Type B pancreatic cell (in vitro differentiated cells): ENCODE measurements at regions not wholly inside any gene's neighbourhood (a gene's known extent, or its start where the extent isn't known, plus 50 kb on each side); places are given as distances from the start of the nearest gene placed in this dataset.

Experiments
- DNase-seq: peaks from one replicate; pipeline ENCODE4 v3.0.0; 2021; ENCODE audit warnings: mixed read lengths; ENCODE audit not compliant: unreplicated experiment; ENCODE audit errors: extremely low spot score
- H3K27ac Mint-ChIP-seq: 2 replicates; pipeline ENCODE4 v1.8.0; 2021; ENCODE audit warnings: mild to moderate bottlenecking, mixed read lengths
- H3K27me3 Mint-ChIP-seq: 2 replicates; pipeline ENCODE4 v1.8.0; 2021; ENCODE audit warnings: mixed read lengths
- H3K36me3 Mint-ChIP-seq: 2 replicates; pipeline ENCODE4 v1.8.0; 2021; ENCODE audit warnings: mixed read lengths
- H3K4me1 Mint-ChIP-seq: one replicate; pipeline ENCODE4 v1.8.0; 2021; ENCODE audit warnings: mixed read lengths; ENCODE audit not compliant: unreplicated experiment
- H3K4me3 Mint-ChIP-seq: 2 replicates; pipeline ENCODE4 v1.8.0; 2021; ENCODE audit warnings: mild to moderate bottlenecking, mixed read lengths
- H3K9me3 Mint-ChIP-seq: 2 replicates; pipeline ENCODE4 v1.8.0; 2021; ENCODE audit warnings: mixed read lengths
- TF ChIP-seq, protein P1 (sequence below): fragments of 200-600 bp; sonication (generic); conservative IDR thresholded peaks from 2 replicates; pipeline ENCODE4 v1.5.0; 2021; ENCODE audit warnings: antibody characterized with exemption, mild to moderate bottlenecking

DNA sequence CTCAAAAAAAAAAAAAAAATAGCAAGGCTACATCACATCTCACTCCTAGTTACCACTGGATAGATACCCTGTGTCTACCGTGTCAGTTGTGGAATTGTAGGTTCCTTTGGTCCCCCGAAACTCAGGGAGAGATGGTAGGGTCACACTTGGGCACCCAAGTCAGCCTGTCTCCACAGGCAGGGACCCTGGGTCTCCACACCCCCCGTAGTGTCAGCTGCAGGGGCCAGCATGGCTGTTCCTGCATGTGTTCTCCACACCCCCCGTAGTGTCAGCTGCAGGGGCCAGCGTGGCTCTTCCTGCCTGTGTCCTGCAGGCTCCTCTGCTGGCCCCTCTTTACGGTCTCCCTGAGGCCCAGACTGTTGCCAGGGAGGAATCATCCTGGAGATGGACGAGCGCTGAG is 282.1 kb downstream of the BRD1 start:
- no peak for DNase-seq
- TF ChIP-seq, protein P1, sequence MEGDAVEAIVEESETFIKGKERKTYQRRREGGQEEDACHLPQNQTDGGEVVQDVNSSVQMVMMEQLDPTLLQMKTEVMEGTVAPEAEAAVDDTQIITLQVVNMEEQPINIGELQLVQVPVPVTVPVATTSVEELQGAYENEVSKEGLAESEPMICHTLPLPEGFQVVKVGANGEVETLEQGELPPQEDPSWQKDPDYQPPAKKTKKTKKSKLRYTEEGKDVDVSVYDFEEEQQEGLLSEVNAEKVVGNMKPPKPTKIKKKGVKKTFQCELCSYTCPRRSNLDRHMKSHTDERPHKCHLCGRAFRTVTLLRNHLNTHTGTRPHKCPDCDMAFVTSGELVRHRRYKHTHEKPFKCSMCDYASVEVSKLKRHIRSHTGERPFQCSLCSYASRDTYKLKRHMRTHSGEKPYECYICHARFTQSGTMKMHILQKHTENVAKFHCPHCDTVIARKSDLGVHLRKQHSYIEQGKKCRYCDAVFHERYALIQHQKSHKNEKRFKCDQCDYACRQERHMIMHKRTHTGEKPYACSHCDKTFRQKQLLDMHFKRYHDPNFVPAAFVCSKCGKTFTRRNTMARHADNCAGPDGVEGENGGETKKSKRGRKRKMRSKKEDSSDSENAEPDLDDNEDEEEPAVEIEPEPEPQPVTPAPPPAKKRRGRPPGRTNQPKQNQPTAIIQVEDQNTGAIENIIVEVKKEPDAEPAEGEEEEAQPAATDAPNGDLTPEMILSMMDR, result no peak
- H3K27me3 Mint-ChIP-seq, result peaks cover 15% of the 10 kb centered on the region

DNA sequence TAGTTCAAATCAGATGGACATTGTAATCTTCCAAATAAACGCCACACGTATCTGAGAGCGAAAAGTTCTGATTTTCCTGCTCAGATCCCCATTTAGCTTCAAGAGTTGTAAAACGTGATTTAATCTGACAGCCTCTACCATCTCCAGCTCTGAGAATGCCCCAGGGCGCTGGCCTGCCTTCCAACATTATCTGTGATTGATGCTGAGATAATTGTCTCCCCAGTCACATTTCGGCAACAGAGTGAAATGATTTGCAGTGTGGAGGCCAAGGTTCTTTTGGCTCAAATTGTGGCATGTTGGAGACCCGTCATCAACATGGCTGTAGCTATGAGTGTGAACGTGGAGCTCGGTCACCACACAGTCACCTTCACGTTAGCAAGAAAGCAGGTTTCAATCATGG is 283.4 kb downstream of the BRD1 start:
- peak overlapping the region; percentile 26 for H3K4me3 Mint-ChIP-seq
- H3K4me1 Mint-ChIP-seq, result peaks cover 17% of the 10 kb centered on the region

More for the DNA sequence above, 282.1 kb downstream of the BRD1 start:
- Mint-ChIP-seq H3K36me3 (no peaks in the 10 kb centered on the region), H3K4me3 (no peak overlapping the region), H3K4me1 (peaks cover 16% of the 10 kb centered on the region), H3K9me3 (peaks cover 7% of the 10 kb centered on the region), H3K27ac (no peak overlapping the region)

DNA sequence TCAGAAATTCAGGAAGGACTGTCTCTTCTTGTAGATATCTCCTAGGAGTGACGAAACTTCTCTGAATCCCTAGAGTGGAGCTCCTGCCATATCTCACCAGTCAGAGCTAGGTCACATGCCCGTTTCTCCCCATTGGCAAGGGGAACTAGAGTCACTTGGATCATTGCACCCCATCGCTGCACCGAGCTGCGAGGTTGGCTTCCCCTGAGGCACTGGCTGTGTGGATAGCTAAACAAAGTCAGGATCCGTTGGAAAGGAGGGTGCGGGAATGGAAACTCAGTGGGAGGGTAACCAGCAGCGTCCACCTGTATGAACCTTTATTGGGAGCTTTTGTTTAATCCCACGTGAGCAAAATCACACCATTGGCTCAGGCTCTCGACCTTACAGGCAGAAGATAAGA is 283.8 kb downstream of the BRD1 start:
- no peak for DNase-seq
- peaks cover 4% of the 10 kb centered on the region for H3K36me3 Mint-ChIP-seq
- H3K27me3 Mint-ChIP-seq, result peaks cover 22% of the 10 kb centered on the region
- peaks cover 21% of the 10 kb centered on the region for H3K4me1 Mint-ChIP-seq
- peak overlapping the region; percentile 77 for H3K27ac Mint-ChIP-seq
- H3K9me3 Mint-ChIP-seq, result peaks cover 7% of the 10 kb centered on the region
- TF ChIP-seq, protein P1, result no peak
- peak overlapping the region; percentile 26 for H3K4me3 Mint-ChIP-seq

More for the DNA sequence above, 283.4 kb downstream of the BRD1 start:
- Mint-ChIP-seq H3K9me3 (peaks cover 7% of the 10 kb centered on the region), H3K27ac (peak overlapping the region; percentile 77), H3K36me3 (peaks cover 1% of the 10 kb centered on the region), H3K27me3 (peaks cover 19% of the 10 kb centered on the region)
- DNase-seq, result no peak
- TF ChIP-seq, protein P1, result no peak

DNA sequence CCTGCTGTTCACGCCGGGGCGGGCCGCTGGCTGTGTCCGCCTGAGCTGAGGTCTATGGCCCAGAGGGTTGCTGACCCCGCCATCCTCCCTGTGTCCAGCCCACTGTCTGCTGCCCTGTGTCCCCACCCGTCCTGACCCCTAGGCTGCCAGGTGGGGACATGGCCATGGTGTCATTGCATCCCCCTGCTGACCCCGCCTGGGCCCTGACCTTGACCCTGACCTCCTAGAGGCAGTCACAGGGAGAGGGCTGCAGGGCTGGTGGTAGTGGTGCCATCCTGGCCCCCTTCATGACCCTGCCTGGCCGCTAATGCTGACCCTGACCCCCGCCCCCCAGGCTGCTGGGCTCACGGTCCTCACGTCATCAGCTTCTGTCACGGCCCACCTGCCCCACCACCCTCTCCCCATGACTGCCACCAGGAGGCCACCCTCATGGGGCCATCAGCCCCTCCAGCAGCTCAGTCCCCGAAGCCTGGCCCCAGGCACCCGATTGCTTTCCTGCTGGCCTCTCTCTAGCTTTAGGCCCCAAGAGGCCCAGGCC is 285.9 kb downstream of the BRD1 start:
- no peak for DNase-seq
- H3K9me3 Mint-ChIP-seq, result peaks cover 7% of the 10 kb centered on the region
- H3K4me1 Mint-ChIP-seq, result peaks cover 17% of the 10 kb centered on the region
- H3K4me3 Mint-ChIP-seq, result no peak overlapping the region
- TF ChIP-seq, protein P1, result no peak
- H3K36me3 Mint-ChIP-seq, result peaks cover 4% of the 10 kb centered on the region
- H3K27ac Mint-ChIP-seq, result no peak overlapping the region
- H3K27me3 Mint-ChIP-seq, result peaks cover 19% of the 10 kb centered on the region

DNA sequence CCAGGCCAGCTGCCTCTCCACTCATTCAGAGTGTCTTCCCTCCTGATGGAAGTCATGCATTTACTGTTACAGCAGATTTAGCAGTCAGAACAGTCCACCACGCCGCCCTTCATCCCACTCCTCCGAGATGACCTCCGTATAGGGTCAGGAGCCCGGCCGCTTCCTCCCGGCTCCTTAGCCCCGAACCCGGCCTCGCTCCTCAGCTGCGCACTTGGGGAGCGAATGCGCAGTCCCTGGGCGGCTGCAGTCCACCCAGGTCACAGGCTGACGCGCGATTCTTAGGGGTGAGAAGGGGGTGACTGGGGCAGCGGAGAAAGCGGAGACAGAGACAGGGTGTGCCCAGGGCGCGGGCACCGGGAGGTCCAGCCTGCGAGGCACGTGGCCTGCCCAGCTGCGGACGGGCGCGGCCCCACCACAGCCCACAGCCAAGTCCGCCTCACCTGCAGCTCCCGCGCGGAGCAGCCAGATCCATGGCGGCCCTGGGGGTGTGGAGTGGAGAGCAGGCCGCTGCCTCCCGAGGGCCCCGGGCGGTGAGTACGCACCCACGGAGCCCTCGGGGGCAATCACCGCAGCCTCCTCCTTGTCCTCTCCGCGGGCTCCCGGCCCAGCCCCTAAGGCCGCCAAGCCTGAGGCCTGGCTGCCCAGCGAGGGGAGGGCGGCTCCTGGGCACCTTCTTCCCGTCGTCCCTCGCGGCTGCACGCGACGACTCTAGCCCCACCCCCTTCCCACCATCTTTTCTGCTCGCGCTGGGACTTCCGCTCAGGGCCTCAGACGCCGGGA is 286.6 kb downstream of the BRD1 start:
- DNase-seq, result no peak
- Mint-ChIP-seq H3K27ac (no peak overlapping the region), H3K9me3 (peaks cover 7% of the 10 kb centered on the region), H3K27me3 (peaks cover 25% of the 10 kb centered on the region), H3K36me3 (peaks cover 4% of the 10 kb centered on the region), H3K4me3 (no peak overlapping the region), H3K4me1 (peaks cover 23% of the 10 kb centered on the region)
- TF ChIP-seq, protein P1, result no peak
